ENCODE measurements at regions not wholly inside any gene's neighbourhood (a gene's known extent, or its start where the extent isn't known, plus 50 kb on each side); places are given as distances from the start of the nearest gene placed in this dataset.

GRCh38 chr16:26961459-26961858, 105.3 kb upstream of the C16orf82 start:
- TF ChIP-seq MYC (IDR thresholded peaks at IDR 0.05; ENCODE audit: low read depth, low read length) (no peak), POLR2A (IDR thresholded peaks at IDR 0.05; ENCODE audit: extremely low read depth, insufficient read length) (no peak), CTCF (IDR thresholded peaks at IDR 0.05; ENCODE audit: low read depth, low read length) (no peak)
- TF ChIP-seq, protein P1, sequence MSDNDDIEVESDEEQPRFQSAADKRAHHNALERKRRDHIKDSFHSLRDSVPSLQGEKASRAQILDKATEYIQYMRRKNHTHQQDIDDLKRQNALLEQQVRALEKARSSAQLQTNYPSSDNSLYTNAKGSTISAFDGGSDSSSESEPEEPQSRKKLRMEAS (IDR thresholded peaks at IDR 0.05; ENCODE audit: low read depth, low read length): no peak
- DNase-seq (ENCODE audit: low read depth): no peak
- H3K4me3 ChIP-seq (ENCODE audit: low read depth, low read length): no peak overlapping the region

GRCh38 chr16:26963109-26963508, 103.6 kb upstream of the C16orf82 start:
- H3K4me3 ChIP-seq (ENCODE audit: low read depth, low read length): no peak overlapping the region
- TF ChIP-seq, protein P1 (IDR thresholded peaks at IDR 0.05; ENCODE audit: low read depth, low read length): no peak
- TF ChIP-seq CTCF (IDR thresholded peaks at IDR 0.05; ENCODE audit: low read depth, low read length) (peak; percentile 35), POLR2A (IDR thresholded peaks at IDR 0.05; ENCODE audit: extremely low read depth, insufficient read length) (no peak), MYC (IDR thresholded peaks at IDR 0.05; ENCODE audit: low read depth, low read length) (no peak)
- DNase-seq (ENCODE audit: low read depth): peak; percentile 31

DNA sequence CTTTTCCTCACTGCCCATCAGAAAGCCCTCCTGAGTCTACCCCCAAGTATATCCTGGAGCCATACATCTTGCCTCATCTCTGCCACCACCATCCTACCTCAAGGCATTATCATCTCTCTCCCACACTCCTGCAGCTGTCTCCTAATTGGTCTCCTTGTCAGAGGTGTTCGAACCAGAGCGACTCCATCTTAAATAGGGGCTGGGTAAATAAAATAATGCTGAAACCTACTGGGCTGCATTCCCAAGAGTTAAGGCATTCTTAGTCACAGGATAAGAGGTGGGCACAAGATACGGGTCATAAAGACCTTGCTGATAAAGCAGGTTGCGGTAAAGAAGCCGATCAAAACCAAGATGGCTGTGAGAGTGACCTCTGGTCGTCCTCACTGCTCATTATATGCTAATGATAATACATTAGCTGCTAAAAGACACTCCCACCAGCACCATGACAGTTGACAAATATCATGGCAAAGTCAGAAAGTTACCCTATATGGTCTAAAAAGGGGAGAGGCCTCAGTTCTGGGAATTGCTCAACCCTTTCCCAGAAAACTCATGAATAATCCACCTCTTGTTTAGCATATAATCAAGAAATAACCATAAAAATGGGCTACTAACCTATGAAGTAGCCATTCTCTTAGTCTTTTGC, 97.0 kb upstream of the C16orf82 start:
- no peak for DNase-seq (ENCODE audit: low read depth)
- H3K4me3 ChIP-seq (ENCODE audit: low read depth, low read length): no peak overlapping the region
- TF ChIP-seq MYC (IDR thresholded peaks at IDR 0.05; ENCODE audit: low read depth, low read length) (no peak), CTCF (IDR thresholded peaks at IDR 0.05; ENCODE audit: low read depth, low read length) (no peak), POLR2A (IDR thresholded peaks at IDR 0.05; ENCODE audit: extremely low read depth, insufficient read length) (no peak)
- TF ChIP-seq, protein P1 (IDR thresholded peaks at IDR 0.05; ENCODE audit: low read depth, low read length): no peak

DNA sequence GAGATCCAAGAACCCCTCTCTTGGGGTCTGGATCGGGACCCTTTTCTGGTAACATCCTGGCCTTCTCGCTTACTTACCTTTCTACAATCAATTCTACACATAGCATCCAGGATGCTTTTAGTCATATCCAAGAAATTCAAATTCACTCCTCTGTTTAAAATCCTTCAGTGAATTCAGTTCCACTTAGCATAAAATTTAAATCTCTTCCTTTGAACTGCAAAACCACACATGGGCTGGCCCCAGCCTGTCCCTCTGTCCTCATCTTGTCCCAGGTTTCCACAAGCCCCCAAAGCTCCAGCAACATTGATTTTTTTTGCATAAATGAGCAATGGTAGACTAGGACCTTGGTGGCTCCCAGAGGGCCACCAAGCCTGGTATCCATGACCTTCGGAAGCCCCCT, 96.4 kb upstream of the C16orf82 start:
- H3K4me3 ChIP-seq (ENCODE audit: low read depth, low read length): no peak overlapping the region
- TF ChIP-seq CTCF (IDR thresholded peaks at IDR 0.05; ENCODE audit: low read depth, low read length) (no peak), POLR2A (IDR thresholded peaks at IDR 0.05; ENCODE audit: extremely low read depth, insufficient read length) (no peak), MYC (IDR thresholded peaks at IDR 0.05; ENCODE audit: low read depth, low read length) (no peak)
- TF ChIP-seq, protein P1 (IDR thresholded peaks at IDR 0.05; ENCODE audit: low read depth, low read length): no peak
- DNase-seq (ENCODE audit: low read depth): no peak

GRCh38 chr16:26976873-26977272, 89.9 kb upstream of the C16orf82 start:
- TF ChIP-seq POLR2A (IDR thresholded peaks at IDR 0.05; ENCODE audit: extremely low read depth, insufficient read length): no peak
- no peak for TF ChIP-seq MYC (IDR thresholded peaks at IDR 0.05; ENCODE audit: low read depth, low read length)
- TF ChIP-seq, protein P1 (IDR thresholded peaks at IDR 0.05; ENCODE audit: low read depth, low read length): no peak
- TF ChIP-seq CTCF (IDR thresholded peaks at IDR 0.05; ENCODE audit: low read depth, low read length): no peak
- H3K4me3 ChIP-seq (ENCODE audit: low read depth, low read length): no peak overlapping the region
- no peak for DNase-seq (ENCODE audit: low read depth)
